ENCODE measurements at regions not wholly inside any gene's neighbourhood (a gene's known extent, or its start where the extent isn't known, plus 50 kb on each side); places are given as distances from the start of the nearest gene placed in this dataset.
A peak's percentile ranks its signal among the peaks of the same experiment; 100 is the strongest.

DNA sequence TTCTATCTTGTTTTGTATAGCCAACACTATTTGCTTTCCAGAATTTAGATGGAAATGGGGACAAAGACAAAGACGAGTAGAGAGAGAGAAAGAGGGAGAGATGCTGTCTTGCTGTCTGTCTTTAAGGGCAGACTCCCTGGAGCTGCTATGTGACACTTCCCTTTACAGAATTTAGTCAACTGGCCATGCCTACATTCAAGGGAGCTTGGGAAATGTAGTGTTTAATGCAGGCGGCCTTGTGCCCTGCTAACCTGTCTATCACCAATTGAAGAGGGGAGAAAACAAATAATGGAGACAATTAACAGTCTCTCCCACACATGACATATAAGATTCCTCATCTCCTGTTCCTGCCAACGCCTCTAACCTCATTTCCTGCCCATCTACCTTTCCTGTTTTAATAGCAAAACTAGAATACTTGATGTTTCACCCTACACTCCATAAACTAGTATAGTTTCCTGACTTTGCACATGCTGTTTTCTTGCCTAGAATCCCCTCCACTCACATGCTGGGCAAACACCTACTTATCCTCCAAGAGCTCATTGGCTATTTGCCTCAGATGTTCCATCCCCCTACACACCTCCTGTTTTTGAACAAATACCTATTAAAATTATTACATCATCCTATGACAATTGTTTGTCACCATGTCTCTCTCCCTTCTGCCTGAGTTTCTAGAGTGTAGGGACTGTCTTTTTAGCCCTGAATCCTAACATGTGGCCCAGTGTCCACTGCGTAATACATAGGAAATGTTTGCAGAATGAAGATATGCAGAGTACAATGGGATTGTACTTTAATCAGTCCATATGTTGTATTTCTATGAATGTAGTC, 117.2 kb downstream of the SLC25A24 start:
- DNase-seq (ENCODE audit: low read depth): peak; percentile 20

DNA sequence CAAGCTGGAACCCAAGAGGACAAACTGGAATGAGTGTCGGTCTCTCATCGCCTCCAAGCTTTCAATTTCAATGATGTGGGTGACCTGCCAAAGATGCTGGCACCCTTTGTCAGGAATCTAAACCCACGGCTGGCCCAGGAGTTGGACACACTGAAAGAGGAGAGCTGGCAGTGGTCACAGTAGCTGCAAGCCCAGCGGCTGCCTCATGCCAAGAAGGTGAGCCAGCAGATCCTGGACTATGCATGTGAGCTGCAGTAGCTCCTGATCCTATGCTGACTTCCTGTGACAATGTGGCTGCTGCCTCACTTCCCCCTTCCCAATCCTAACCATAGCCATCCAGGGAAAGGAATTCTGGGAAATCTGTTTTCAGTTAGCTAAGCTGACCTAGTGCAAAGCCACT, 117.0 kb upstream of the VAV3 start:
- H3K4me3 ChIP-seq (ENCODE audit: low read depth, low read length): no peak overlapping the region
- TF ChIP-seq, protein P1, sequence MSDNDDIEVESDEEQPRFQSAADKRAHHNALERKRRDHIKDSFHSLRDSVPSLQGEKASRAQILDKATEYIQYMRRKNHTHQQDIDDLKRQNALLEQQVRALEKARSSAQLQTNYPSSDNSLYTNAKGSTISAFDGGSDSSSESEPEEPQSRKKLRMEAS (IDR thresholded peaks at IDR 0.05; ENCODE audit: low read depth, low read length): no peak
- TF ChIP-seq POLR2A (IDR thresholded peaks at IDR 0.05; ENCODE audit: extremely low read depth, insufficient read length): no peak
- DNase-seq (ENCODE audit: low read depth): no peak

More for the DNA sequence above, 117.2 kb downstream of the SLC25A24 start:
- TF ChIP-seq POLR2A (IDR thresholded peaks at IDR 0.05; ENCODE audit: extremely low read depth, insufficient read length): no peak
- TF ChIP-seq, protein P2, sequence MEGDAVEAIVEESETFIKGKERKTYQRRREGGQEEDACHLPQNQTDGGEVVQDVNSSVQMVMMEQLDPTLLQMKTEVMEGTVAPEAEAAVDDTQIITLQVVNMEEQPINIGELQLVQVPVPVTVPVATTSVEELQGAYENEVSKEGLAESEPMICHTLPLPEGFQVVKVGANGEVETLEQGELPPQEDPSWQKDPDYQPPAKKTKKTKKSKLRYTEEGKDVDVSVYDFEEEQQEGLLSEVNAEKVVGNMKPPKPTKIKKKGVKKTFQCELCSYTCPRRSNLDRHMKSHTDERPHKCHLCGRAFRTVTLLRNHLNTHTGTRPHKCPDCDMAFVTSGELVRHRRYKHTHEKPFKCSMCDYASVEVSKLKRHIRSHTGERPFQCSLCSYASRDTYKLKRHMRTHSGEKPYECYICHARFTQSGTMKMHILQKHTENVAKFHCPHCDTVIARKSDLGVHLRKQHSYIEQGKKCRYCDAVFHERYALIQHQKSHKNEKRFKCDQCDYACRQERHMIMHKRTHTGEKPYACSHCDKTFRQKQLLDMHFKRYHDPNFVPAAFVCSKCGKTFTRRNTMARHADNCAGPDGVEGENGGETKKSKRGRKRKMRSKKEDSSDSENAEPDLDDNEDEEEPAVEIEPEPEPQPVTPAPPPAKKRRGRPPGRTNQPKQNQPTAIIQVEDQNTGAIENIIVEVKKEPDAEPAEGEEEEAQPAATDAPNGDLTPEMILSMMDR (IDR thresholded peaks at IDR 0.05; ENCODE audit: low read depth, low read length): no peak
- no peak for TF ChIP-seq MYC (IDR thresholded peaks at IDR 0.05; ENCODE audit: low read depth, low read length)
- TF ChIP-seq, protein P1 (IDR thresholded peaks at IDR 0.05; ENCODE audit: low read depth, low read length): no peak
- H3K4me3 ChIP-seq (ENCODE audit: low read depth, low read length): no peak overlapping the region

DNA sequence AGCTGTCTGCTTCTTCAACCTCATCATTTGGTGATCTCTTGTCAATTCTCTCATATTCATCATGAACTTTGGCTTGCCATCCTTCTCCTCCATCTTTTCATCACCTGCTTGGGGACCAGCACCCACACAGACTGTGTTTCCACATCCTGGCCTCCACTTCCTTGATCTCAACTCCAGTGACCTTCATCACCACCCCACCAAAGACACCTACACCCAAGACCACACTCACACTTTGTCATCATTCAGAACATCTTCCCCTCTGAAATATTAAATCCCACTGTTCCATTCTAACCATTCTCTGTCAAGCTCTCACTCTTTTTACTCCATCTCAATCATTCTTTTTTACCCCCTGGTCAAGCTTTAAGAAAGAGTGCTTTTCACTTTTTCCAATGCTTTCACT, 115.5 kb upstream of the VAV3 start:
- H3K4me3 ChIP-seq (ENCODE audit: low read depth, low read length): no peak overlapping the region
- DNase-seq (ENCODE audit: low read depth): no peak

DNA sequence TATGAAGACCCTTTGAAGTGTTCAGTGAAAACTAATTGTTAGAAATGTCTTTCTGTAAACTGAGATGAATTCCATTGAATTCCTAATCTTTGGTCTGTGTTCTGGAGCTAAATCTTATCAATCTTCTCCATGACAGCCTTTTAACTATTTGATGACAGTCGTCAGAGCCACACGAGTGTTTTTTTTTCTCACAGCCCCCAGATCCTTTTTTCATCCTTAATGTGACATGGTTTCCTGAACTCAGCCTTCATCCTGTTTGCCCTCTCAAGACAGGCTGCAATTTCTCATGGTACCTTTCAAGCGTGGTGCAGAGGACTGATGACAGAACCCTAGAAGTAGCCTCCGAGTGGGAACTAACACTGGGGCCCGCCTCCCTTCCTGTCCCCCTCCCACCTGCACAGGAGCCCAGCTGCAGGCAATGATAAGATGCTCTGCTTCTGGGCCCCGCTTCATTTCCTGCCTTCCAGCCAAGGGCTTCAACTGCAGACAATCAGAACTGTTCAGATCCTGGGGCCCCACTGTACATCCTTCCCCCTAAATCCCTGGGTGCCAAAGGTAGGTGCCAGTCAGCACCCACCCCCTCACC, 114.6 kb upstream of the VAV3 start:
- TF ChIP-seq, protein P1 (IDR thresholded peaks at IDR 0.05; ENCODE audit: low read depth, low read length): no peak
- TF ChIP-seq POLR2A (IDR thresholded peaks at IDR 0.05; ENCODE audit: extremely low read depth, insufficient read length) (no peak), MYC (IDR thresholded peaks at IDR 0.05; ENCODE audit: low read depth, low read length) (no peak)
- TF ChIP-seq, protein P2 (IDR thresholded peaks at IDR 0.05; ENCODE audit: low read depth, low read length): no peak
- no peak for DNase-seq (ENCODE audit: low read depth)
- no peak overlapping the region for H3K4me3 ChIP-seq (ENCODE audit: low read depth, low read length)

More for the DNA sequence above, 115.5 kb upstream of the VAV3 start:
- TF ChIP-seq MYC (IDR thresholded peaks at IDR 0.05; ENCODE audit: low read depth, low read length): no peak

DNA sequence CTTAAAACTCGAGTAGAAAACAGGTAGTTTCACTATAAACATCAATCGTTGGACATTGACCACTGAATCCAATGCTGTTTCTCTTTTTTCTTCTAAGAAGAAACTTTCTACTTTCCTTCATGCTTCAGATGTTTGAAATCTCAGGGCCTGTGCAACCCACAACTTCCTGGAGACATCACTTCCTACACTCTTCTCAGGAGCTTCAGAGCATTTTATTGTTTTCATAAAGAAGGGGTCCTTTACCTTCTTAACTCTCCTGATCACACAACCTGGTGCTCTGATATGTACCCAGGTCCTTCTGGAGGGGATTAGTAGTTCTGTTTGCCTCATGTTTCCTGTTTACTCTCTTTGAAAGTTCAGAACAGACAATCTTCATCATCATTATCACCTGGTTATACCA, 113.0 kb upstream of the VAV3 start:
- DNase-seq (ENCODE audit: low read depth): no peak
- TF ChIP-seq, protein P2 (IDR thresholded peaks at IDR 0.05; ENCODE audit: low read depth, low read length): no peak
- TF ChIP-seq, protein P1 (IDR thresholded peaks at IDR 0.05; ENCODE audit: low read depth, low read length): no peak
- no peak for TF ChIP-seq MYC (IDR thresholded peaks at IDR 0.05; ENCODE audit: low read depth, low read length)
- no peak for TF ChIP-seq POLR2A (IDR thresholded peaks at IDR 0.05; ENCODE audit: extremely low read depth, insufficient read length)
- no peak overlapping the region for H3K4me3 ChIP-seq (ENCODE audit: low read depth, low read length)

DNA sequence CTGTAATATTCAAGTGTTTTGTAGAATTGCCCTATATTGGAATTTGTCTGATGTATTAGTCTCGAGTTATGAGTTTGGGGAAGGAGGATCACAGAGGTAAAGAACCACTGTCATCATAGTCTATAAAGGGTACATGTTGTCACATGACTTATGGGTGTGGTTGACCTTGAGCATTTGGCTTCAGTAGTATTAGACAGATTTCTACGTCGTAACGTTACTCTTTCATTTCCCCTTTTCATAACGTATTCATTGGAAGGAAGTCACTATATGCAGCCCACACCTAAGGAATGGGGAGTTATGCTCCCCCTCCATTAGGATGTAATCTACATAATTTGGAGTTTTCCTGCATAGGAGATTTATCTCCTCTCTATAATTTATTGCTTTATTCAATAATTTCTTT, 110.1 kb upstream of the VAV3 start:
- DNase-seq (ENCODE audit: low read depth): peak; percentile 69
- no peak overlapping the region for H3K4me3 ChIP-seq (ENCODE audit: low read depth, low read length)
- TF ChIP-seq MYC (IDR thresholded peaks at IDR 0.05; ENCODE audit: low read depth, low read length): no peak
- TF ChIP-seq, protein P2 (IDR thresholded peaks at IDR 0.05; ENCODE audit: low read depth, low read length): no peak
- TF ChIP-seq, protein P1 (IDR thresholded peaks at IDR 0.05; ENCODE audit: low read depth, low read length): no peak
- TF ChIP-seq POLR2A (IDR thresholded peaks at IDR 0.05; ENCODE audit: extremely low read depth, insufficient read length): no peak
